ENCODE measurements at regions not wholly inside any gene's neighbourhood (a gene's known extent, or its start where the extent isn't known, plus 50 kb on each side); places are given as distances from the start of the nearest gene placed in this dataset.

- TF ChIP-seq CTCF (IDR thresholded peaks at IDR 0.05), result no peak
- TF ChIP-seq POLR2A (IDR thresholded peaks at IDR 0.05), result no peak
Observed at GRCh38 chr7:96824686-96825085, 115.0 kb upstream of the SEM1 start.
